ENCODE measurements at regions not wholly inside any gene's neighbourhood (a gene's known extent, or its start where the extent isn't known, plus 50 kb on each side); places are given as distances from the start of the nearest gene placed in this dataset.

GRCh38 chr22:49598338-49598737, 229.3 kb downstream of the BRD1 start:
- TF ChIP-seq CTCF (IDR thresholded peaks at IDR 0.05; ENCODE audit: extremely low read depth, missing control alignments), result no peak
- no peak for DNase-seq (ENCODE audit: low spot score)

GRCh38 chr22:49597428-49598039, 230.1 kb downstream of the BRD1 start:
- TF ChIP-seq CTCF (IDR thresholded peaks at IDR 0.05; ENCODE audit: extremely low read depth, missing control alignments), result no peak
- DNase-seq (ENCODE audit: low spot score), result no peak

- no peak for TF ChIP-seq CTCF (IDR thresholded peaks at IDR 0.05; ENCODE audit: extremely low read depth, missing control alignments)
Observed at GRCh38 chr22:49595465-49596078, 232.1 kb downstream of the BRD1 start.

GRCh38 chr22:49594078-49594477, 233.6 kb downstream of the BRD1 start:
- DNase-seq (ENCODE audit: low spot score), result no peak
- TF ChIP-seq CTCF (IDR thresholded peaks at IDR 0.05; ENCODE audit: extremely low read depth, missing control alignments), result no peak

More at GRCh38 chr22:49595465-49596078, 232.1 kb downstream of the BRD1 start:
- no peak for DNase-seq (ENCODE audit: low spot score)

GRCh38 chr22:49593509-49593908, 234.2 kb downstream of the BRD1 start:
- TF ChIP-seq CTCF (IDR thresholded peaks at IDR 0.05; ENCODE audit: extremely low read depth, missing control alignments), result no peak
- no peak for DNase-seq (ENCODE audit: low spot score)

GRCh38 chr22:49592780-49593501, 234.7 kb downstream of the BRD1 start:
- no peak for TF ChIP-seq CTCF (IDR thresholded peaks at IDR 0.05; ENCODE audit: extremely low read depth, missing control alignments)
- DNase-seq (ENCODE audit: low spot score), result no peak

- DNase-seq (ENCODE audit: low spot score), result no peak
- no peak for TF ChIP-seq CTCF (IDR thresholded peaks at IDR 0.05; ENCODE audit: extremely low read depth, missing control alignments)
Observed at GRCh38 chr22:49590851-49591445, 236.7 kb downstream of the BRD1 start.

All from GM20000 (cell line).